GM12878 (cell line): ENCODE measurements at regions not wholly inside any gene's neighbourhood (a gene's known extent, or its start where the extent isn't known, plus 50 kb on each side); places are given as distances from the start of the nearest gene placed in this dataset.

Experiments
- ATAC-seq: fragments of 200-7000 bp; cut with Tn5 transposase; 3 replicates; pipeline ENCODE4 v1.9.1; 2020; ENCODE audit warnings: mild to moderate bottlenecking, moderate library complexity
- BruUV-seq: library from RNA; stranded (reverse); fragments of 400-500 nt; replicated peaks from 2 replicates; lab custom pipeline; 2021; lab: Mats Ljungman, UMichigan
- CTCF ChIA-PET: fragments of 300-600 bp; sonication (Branson Sonifier 250); formaldehyde crosslinking; extraction: SDS; loops from one replicate; lab custom pipeline; 2021; ENCODE audit warnings: inconsistent platforms; lab: Yijun Ruan, JAX
- POLR2A ChIA-PET: fragments of 350-600 bp; formaldehyde crosslinking; extraction: SDS; loops from one replicate; lab custom pipeline; 2021; ENCODE audit warnings: inconsistent platforms; lab: Charles Lee
- RAD21 ChIA-PET: fragments of 300-600 bp; sonication (Branson Sonifier 250); formaldehyde crosslinking; loops from one replicate; lab custom pipeline; 2023; ENCODE audit warnings: antibody characterized with exemption; ENCODE audit not compliant: unreplicated experiment; lab: Charles Lee
- SMC1A ChIA-PET: fragments of 300-600 bp; sonication (Branson Sonifier 250); formaldehyde crosslinking; loops from one replicate; lab custom pipeline; 2023; ENCODE audit not compliant: unreplicated experiment, uncharacterized antibody; lab: Charles Lee
- DNase-seq: peaks from one replicate; pipeline ENCODE4 v3.0.0-alpha.2; 2011; ENCODE audit warnings: low read depth, low spot score
- FAIRE-seq: peaks from 3 replicates; lab custom pipeline; 2011; peaks lifted over from hg19 to GRCh38; lab: Jason Lieb, UNC
- H2AFZ ChIP-seq: 2 replicates; pipeline ENCODE4 v1.6.0; 2011; ENCODE audit warnings: low read depth, low read length, control low read depth; ENCODE audit not compliant: control insufficient read depth
- H3K27ac ChIP-seq: 2 replicates; pipeline ENCODE4 v1.5.1; 2011; ENCODE audit warnings: control low read depth; ENCODE audit not compliant: control insufficient read depth, insufficient read depth
- H3K27me3 ChIP-seq, 2 experiments: replicated peaks in 1 of 2; 2 replicates each; pipeline versions ENCODE4 v1.6.0 to v1.6.1; 2011; ENCODE audit warnings: low read length in 1 of 2; ENCODE audit not compliant: control insufficient read depth in 2 of 2, insufficient read depth in 2 of 2
- H3K36me3 ChIP-seq, 2 experiments: 2 replicates each; pipeline ENCODE4 v1.5.1; 2011; ENCODE audit warnings: low read length in 1 of 2; ENCODE audit not compliant: control insufficient read depth in 2 of 2, insufficient read depth in 2 of 2
- H3K4me1 ChIP-seq: 2 replicates; pipeline ENCODE4 v1.6.1; 2011; ENCODE audit warnings: mild to moderate bottlenecking, low read length, moderate library complexity, mixed read lengths; ENCODE audit not compliant: control insufficient read depth, insufficient read depth
- H3K4me2 ChIP-seq: 2 replicates; pipeline ENCODE4 v1.6.0; 2011; ENCODE audit warnings: control low read depth; ENCODE audit not compliant: control insufficient read depth, insufficient read depth
- H3K4me3 ChIP-seq: fragments of 200-600 bp; sonication (generic); 2 replicates; pipeline ENCODE4 v1.5.1; 2016
- H3K79me2 ChIP-seq: 2 replicates; pipeline ENCODE4 v1.6.0; 2011; ENCODE audit warnings: low read length; ENCODE audit not compliant: control insufficient read depth, insufficient read depth
- H3K9ac ChIP-seq: 2 replicates; pipeline ENCODE4 v1.8.0; 2011; ENCODE audit warnings: low read length, control low read depth, mixed read lengths; ENCODE audit not compliant: control insufficient read depth, insufficient read depth
- H3K9me3 ChIP-seq: replicated peaks from 3 replicates; pipeline ENCODE4 v1.5.1; 2011; ENCODE audit warnings: mild to moderate bottlenecking, low read length; ENCODE audit not compliant: control insufficient read depth, insufficient read depth
- H4K20me1 ChIP-seq: 2 replicates; pipeline ENCODE4 v1.6.0; 2011; ENCODE audit not compliant: control insufficient read depth, insufficient read depth
- DPF2 ChIP-seq: fragments of 450-650 bp; IDR thresholded peaks from 2 replicates; pipeline ENCODE4 v1.6.1; 2017; ENCODE audit warnings: mild to moderate bottlenecking
- EZH2 ChIP-seq: IDR thresholded peaks from 2 replicates; pipeline ENCODE4 v1.6.1; 2012; ENCODE audit warnings: low read depth, mild to moderate bottlenecking, control low read depth, inconsistent platforms, low read length, borderline replicate concordance; ENCODE audit not compliant: control insufficient read depth
- JUND ChIP-seq: IDR thresholded peaks from 2 replicates; pipeline ENCODE4 v1.6.1; 2012; ENCODE audit warnings: low read depth, mild to moderate bottlenecking, low read length, improper control_type of control experiment, moderate library complexity
- NFIC ChIP-seq: IDR thresholded peaks from 2 replicates; pipeline ENCODE4 v1.6.1; 2012; ENCODE audit warnings: low read depth, mild to moderate bottlenecking, inconsistent platforms, low read length, moderate library complexity
- POLR2A ChIP-seq: IDR thresholded peaks from 2 replicates; pipeline ENCODE4 v1.6.1; 2011; ENCODE audit warnings: low read depth, mild to moderate bottlenecking, low read length
- SIX5 ChIP-seq: IDR thresholded peaks from 2 replicates; pipeline ENCODE4 v1.6.1; 2011; ENCODE audit warnings: mild to moderate bottlenecking, low read depth, low read length, moderate library complexity; ENCODE audit not compliant: severe bottlenecking
- SMC3 ChIP-seq: IDR thresholded peaks from 2 replicates; pipeline ENCODE4 v1.6.1; 2011; ENCODE audit warnings: low read length, improper control_type of control experiment, borderline replicate concordance
- SRF ChIP-seq, 2 experiments: IDR thresholded peaks; 2 replicates each; pipeline ENCODE4 v1.6.1; 2011; ENCODE audit warnings: low read depth in 2 of 2, low read length in 2 of 2, mild to moderate bottlenecking in 1 of 2, moderate library complexity in 1 of 2
- SUPT20H ChIP-seq: IDR thresholded peaks from 2 replicates; pipeline ENCODE4 v1.6.1; 2011; ENCODE audit warnings: low read depth, mild to moderate bottlenecking, low read length, moderate library complexity, borderline replicate concordance; ENCODE audit not compliant: control insufficient read depth
- TAF1 ChIP-seq: IDR thresholded peaks from 2 replicates; pipeline ENCODE4 v1.6.1; 2011; ENCODE audit warnings: mild to moderate bottlenecking, low read depth, low read length, borderline replicate concordance
- WGBS: methylation state at CpG from one replicate; pipeline ENCODE4 v1.1.6; 2016; ENCODE audit warnings: low lambda C conversion rate; ENCODE audit not compliant: insufficient replicate concordance, insufficient coverage; ENCODE audit errors: missing lambda C conversion rate; 5-methylcytosine and 5-hydroxymethylcytosine counted together
- in situ Hi-C: fragments of 300-500 bp; cut with MboI; formaldehyde crosslinking; loops from 9 replicates; pipeline ENCODE4 v1.14.3; 2018; ENCODE audit warnings: mixed read lengths
- intact Hi-C: fragments of 100-400 bp; cut with micrococcal nuclease; formaldehyde crosslinking; loops from one replicate; pipeline ENCODE4 v1.14.2; 2022; ENCODE audit not compliant: unreplicated experiment
- TF ChIP-seq, protein P1 (sequence below): fragments of 450-650 bp; IDR thresholded peaks from 2 replicates; pipeline ENCODE4 v1.6.1; 2017; ENCODE audit warnings: mild to moderate bottlenecking, moderate library complexity
- TF ChIP-seq, protein P2 (sequence below): IDR thresholded peaks from 2 replicates; pipeline ENCODE4 v1.6.1; 2012; ENCODE audit warnings: improper control_type of control experiment, low read depth, low read length; ENCODE audit not compliant: insufficient replicate concordance

DNA sequence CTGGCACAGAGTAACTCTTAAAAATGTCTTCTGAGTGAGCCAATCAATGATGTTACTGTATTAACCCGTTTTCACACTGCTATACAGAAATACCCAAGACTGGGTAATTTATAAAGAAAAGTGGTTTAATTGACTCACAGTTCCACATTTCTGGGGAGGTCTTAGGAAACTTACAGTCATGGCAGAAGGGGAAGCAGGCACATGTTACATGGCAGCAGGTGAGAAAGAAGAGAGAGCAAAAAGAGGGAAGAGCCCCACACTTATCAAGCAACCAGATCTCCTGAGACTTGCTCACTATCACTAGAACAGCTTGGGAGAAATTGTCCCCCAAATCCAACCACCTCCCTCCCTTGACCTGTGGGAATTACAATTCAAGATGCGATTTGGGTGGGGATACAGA, 97.6 kb upstream of the MIR17HG start:
- CTCF ChIA-PET = interaction anchor here (1.3 kb wide), 1 partner anchor 31 kb away, joined by 4 read pairs; no protein-coding TSS in a partner anchor
- ATAC-seq = no peak
- RAD21 ChIA-PET = no interaction called here
- SMC1A ChIA-PET = no interaction called here
- no peak for FAIRE-seq
- Histone ChIP-seq H2AFZ (no peak overlapping the region), H3K9ac (no peak overlapping the region), H3K27me3 (peaks cover 0 to 7% of the 10 kb centered on the region in 2 experiments; a peak in 3 of 4 replicates), H3K4me1 (no peaks in the 10 kb centered on the region), H3K9me3 (no peaks in the 10 kb centered on the region), H3K79me2 (no peaks in the 10 kb centered on the region), H3K27ac (no peak overlapping the region), H3K36me3 (no peaks in the 10 kb centered on the region), H4K20me1 (no peaks in the 10 kb centered on the region), H3K4me3 (no peak overlapping the region), H3K4me2 (no peak overlapping the region)
- no TSS peak for BruUV-seq
- intact Hi-C loops = loop anchor here (5.0 kb wide), 1 partner anchor 173 kb away; no protein-coding TSS in a partner anchor
- no peak for DNase-seq
- 0% methylated on average over 2 of the region's 2 CpGs for WGBS
- in situ Hi-C loops = no loop called here
- POLR2A ChIA-PET = no interaction called here
- TF ChIP-seq DPF2 = no peak
- TF ChIP-seq SRF (IDR thresholded peaks at IDR 0.05; ENCODE audit: low read depth in 2 of 2, low read length in 2 of 2) = no peak
- no peak for TF ChIP-seq SMC3
- TF ChIP-seq POLR2A = no peak
- TF ChIP-seq EZH2 = no peak
- TF ChIP-seq SUPT20H = no peak
- TF ChIP-seq, protein P1, sequence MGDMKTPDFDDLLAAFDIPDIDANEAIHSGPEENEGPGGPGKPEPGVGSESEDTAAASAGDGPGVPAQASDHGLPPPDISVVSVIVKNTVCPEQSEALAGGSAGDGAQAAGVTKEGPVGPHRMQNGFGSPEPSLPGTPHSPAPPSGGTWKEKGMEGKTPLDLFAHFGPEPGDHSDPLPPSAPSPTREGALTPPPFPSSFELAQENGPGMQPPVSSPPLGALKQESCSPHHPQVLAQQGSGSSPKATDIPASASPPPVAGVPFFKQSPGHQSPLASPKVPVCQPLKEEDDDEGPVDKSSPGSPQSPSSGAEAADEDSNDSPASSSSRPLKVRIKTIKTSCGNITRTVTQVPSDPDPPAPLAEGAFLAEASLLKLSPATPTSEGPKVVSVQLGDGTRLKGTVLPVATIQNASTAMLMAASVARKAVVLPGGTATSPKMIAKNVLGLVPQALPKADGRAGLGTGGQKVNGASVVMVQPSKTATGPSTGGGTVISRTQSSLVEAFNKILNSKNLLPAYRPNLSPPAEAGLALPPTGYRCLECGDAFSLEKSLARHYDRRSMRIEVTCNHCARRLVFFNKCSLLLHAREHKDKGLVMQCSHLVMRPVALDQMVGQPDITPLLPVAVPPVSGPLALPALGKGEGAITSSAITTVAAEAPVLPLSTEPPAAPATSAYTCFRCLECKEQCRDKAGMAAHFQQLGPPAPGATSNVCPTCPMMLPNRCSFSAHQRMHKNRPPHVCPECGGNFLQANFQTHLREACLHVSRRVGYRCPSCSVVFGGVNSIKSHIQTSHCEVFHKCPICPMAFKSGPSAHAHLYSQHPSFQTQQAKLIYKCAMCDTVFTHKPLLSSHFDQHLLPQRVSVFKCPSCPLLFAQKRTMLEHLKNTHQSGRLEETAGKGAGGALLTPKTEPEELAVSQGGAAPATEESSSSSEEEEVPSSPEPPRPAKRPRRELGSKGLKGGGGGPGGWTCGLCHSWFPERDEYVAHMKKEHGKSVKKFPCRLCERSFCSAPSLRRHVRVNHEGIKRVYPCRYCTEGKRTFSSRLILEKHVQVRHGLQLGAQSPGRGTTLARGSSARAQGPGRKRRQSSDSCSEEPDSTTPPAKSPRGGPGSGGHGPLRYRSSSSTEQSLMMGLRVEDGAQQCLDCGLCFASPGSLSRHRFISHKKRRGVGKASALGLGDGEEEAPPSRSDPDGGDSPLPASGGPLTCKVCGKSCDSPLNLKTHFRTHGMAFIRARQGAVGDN = no peak
- TF ChIP-seq TAF1 = no peak
- no peak for TF ChIP-seq NFIC
- no peak for TF ChIP-seq SIX5
- TF ChIP-seq, protein P2, sequence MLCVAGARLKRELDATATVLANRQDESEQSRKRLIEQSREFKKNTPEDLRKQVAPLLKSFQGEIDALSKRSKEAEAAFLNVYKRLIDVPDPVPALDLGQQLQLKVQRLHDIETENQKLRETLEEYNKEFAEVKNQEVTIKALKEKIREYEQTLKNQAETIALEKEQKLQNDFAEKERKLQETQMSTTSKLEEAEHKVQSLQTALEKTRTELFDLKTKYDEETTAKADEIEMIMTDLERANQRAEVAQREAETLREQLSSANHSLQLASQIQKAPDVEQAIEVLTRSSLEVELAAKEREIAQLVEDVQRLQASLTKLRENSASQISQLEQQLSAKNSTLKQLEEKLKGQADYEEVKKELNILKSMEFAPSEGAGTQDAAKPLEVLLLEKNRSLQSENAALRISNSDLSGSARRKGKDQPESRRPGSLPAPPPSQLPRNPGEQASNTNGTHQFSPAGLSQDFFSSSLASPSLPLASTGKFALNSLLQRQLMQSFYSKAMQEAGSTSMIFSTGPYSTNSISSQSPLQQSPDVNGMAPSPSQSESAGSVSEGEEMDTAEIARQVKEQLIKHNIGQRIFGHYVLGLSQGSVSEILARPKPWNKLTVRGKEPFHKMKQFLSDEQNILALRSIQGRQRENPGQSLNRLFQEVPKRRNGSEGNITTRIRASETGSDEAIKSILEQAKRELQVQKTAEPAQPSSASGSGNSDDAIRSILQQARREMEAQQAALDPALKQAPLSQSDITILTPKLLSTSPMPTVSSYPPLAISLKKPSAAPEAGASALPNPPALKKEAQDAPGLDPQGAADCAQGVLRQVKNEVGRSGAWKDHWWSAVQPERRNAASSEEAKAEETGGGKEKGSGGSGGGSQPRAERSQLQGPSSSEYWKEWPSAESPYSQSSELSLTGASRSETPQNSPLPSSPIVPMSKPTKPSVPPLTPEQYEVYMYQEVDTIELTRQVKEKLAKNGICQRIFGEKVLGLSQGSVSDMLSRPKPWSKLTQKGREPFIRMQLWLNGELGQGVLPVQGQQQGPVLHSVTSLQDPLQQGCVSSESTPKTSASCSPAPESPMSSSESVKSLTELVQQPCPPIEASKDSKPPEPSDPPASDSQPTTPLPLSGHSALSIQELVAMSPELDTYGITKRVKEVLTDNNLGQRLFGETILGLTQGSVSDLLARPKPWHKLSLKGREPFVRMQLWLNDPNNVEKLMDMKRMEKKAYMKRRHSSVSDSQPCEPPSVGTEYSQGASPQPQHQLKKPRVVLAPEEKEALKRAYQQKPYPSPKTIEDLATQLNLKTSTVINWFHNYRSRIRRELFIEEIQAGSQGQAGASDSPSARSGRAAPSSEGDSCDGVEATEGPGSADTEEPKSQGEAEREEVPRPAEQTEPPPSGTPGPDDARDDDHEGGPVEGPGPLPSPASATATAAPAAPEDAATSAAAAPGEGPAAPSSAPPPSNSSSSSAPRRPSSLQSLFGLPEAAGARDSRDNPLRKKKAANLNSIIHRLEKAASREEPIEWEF = no peak
- TF ChIP-seq JUND = no peak
